Mesodermal cell (in vitro differentiated cells): ENCODE measurements at regions not wholly inside any gene's neighbourhood (a gene's known extent, or its start where the extent isn't known, plus 50 kb on each side); places are given as distances from the start of the nearest gene placed in this dataset.

Experiments
- H3K27ac ChIP-seq: 2 replicates; pipeline ENCODE4 v1.7.0; 2013; ENCODE audit warnings: mild to moderate bottlenecking, low read depth, low read length, moderate library complexity; ENCODE audit not compliant: severe bottlenecking
- H3K36me3 ChIP-seq: 2 replicates; pipeline ENCODE4 v1.7.1; 2013; ENCODE audit warnings: mild to moderate bottlenecking, low read length, moderate library complexity; ENCODE audit not compliant: control insufficient read depth, insufficient read depth
- H3K4me1 ChIP-seq: one replicate; pipeline ENCODE4 v1.7.1; 2013; ENCODE audit warnings: mild to moderate bottlenecking, low read length; ENCODE audit not compliant: insufficient read depth, control insufficient read depth, poor library complexity, severe bottlenecking
- H3K4me3 ChIP-seq: 2 replicates; pipeline ENCODE4 v1.7.0; 2013; ENCODE audit warnings: low read length, control low read depth, mild to moderate bottlenecking; ENCODE audit not compliant: insufficient read depth, poor library complexity, severe bottlenecking; ENCODE audit errors: extremely low read depth
- H3K9me3 ChIP-seq: 2 replicates; pipeline ENCODE4 v1.7.1; 2013; ENCODE audit warnings: mild to moderate bottlenecking, low read length, moderate library complexity; ENCODE audit not compliant: control insufficient read depth
- WGBS, 2 experiments: methylation state at CpG; one replicate each; pipeline ENCODE4 v1.1.5; 2013; ENCODE audit warnings: missing lambda C conversion rate in 2 of 2; ENCODE audit not compliant: insufficient coverage in 2 of 2; 5-methylcytosine and 5-hydroxymethylcytosine counted together

DNA sequence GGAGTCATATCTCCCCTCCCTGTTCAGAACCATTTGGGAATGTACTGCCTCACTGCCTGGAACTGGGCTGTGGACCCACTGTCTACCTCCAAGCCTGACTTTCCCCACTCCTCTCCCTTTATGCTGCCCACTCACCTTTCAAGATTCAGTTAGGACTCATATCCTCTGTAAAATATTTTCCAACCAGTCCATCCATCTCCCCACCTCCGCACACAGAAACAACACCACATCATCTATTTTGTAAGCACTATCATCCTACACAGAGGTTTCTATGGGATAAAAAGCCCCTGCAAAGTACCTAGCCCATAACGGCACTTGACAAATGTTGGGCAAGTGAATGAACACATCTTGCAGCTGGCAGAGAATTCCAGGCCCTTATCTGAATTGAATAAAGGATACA is 250.8 kb downstream of the ANAPC1 start:
- 92 to 100% methylated on average over 1 to 2 of the region's 2 CpGs for WGBS, 2 experiments

DNA sequence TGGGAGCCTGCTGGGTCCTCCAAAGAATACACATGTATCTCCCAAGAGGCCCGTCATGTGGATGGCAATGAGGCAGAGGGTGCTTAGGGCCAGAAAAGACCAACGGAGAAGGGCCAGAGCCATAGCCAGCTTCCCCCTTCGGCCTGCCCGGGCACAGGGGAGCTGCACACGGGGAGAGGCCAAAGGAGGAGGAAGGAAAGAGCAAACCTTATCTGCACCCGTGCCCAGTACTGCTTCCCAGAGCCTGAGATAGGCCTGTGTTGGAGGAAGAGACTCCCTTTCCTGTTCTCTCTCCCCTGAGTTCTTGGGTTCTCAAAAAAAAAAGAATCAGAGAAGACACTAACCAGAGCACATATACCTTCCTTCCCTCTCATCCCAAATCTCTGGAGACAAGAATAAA is 250.3 kb downstream of the ANAPC1 start:
- Histone ChIP-seq H3K36me3 (no peaks in the 10 kb centered on the region), H3K4me3 (no peak overlapping the region), H3K4me1 (no peaks in the 10 kb centered on the region), H3K27ac (peak overlapping the region; percentile 26), H3K9me3 (no peaks in the 10 kb centered on the region)
- 81 to 84% methylated on average over 4 to 5 of the region's 6 CpGs for WGBS, 2 experiments

More for the DNA sequence above, 250.8 kb downstream of the ANAPC1 start:
- Histone ChIP-seq H3K4me3 (no peak overlapping the region), H3K9me3 (no peaks in the 10 kb centered on the region), H3K36me3 (no peaks in the 10 kb centered on the region), H3K4me1 (no peaks in the 10 kb centered on the region), H3K27ac (no peak overlapping the region)

DNA sequence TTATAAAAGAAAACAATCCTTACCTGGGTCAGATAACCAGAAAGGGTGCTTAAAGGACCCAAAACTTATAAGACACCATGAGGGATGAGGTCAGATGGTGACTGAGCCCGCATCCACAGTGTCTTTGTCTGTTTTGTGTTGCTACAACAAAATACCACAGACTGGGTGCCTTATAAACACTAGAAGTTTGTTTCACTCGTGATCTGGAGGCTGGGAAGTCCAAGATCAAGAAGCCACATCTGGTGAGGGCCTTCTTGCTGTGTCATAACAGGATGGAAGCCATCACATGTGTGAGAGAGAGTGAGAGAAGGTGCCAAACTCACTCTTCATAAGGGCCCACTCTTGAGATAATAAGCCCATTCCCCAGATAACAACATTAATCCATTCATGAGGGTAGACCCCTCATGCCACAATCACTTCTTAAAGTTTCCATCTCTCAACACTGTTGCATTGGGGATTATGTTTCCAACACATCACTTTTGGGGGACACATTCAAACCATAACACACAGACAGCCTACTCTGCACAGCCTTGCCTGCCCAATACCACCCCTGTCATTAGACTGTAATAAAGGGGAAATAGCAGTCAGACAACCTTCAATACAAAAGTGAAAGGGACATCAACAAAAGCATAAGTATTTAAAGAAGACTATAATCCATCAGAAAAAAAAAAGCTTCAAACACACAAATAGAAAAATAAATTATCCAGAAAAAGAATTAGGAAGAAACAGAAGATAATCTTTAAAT is 249.8 kb downstream of the ANAPC1 start:
- H3K36me3 ChIP-seq: no peaks in the 10 kb centered on the region
- H3K9me3 ChIP-seq: no peaks in the 10 kb centered on the region
- 100% methylated on average over 1 of the region's 2 CpGs for WGBS, 2 experiments
- no peak overlapping the region for H3K4me3 ChIP-seq
- no peaks in the 10 kb centered on the region for H3K4me1 ChIP-seq
- peak overlapping the region; percentile 26 for H3K27ac ChIP-seq

DNA sequence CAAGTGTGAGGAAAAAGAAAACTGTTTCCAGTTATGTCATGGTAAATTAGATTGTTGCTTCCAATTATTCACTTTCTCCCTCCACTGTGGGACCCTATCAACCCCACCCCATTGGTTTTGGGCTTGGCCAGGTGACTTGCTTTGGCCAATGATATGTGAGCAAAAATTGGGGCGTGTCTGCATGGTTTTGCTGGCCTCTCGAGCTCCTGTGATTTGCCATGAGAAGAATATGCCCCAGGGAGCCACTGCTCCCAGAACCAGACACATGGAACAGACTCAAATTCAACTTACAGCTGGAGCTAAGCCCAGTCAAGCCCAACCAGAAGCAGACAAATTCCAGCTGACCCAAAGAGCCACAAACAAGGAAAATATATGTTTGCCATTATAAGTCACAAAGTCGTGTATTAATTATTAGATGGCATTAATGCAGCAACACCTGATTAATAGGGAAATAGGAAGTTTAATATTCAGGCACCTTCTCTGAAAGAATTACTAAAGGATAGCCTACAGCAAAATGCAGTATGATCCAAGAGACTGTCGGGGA is 248.9 kb downstream of the ANAPC1 start:
- WGBS, 2 experiments: 88 to 100% methylated on average over 1 to 2 of the region's 4 CpGs
- Histone ChIP-seq H3K4me1 (no peaks in the 10 kb centered on the region), H3K9me3 (no peaks in the 10 kb centered on the region), H3K36me3 (no peaks in the 10 kb centered on the region), H3K4me3 (no peak overlapping the region), H3K27ac (no peak overlapping the region)

DNA sequence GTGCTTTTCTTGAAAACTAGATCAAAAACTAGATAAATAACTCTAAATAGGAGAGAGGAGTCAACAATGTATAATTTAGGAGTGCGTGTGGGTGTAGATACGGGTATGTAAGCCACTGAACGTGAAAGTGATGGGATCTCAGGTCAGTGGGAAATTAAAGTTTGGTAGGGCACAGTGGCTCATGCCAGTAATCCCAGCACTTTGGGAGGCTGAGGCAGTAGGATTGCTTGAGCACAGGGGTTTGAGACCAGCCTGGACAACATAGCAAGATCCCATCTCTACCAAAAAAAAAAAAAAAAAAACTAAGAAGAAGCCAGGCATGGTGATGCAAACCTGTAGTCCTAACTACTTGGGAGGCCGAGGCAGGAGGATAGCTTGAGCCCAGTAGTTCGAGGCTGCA is 247.1 kb downstream of the ANAPC1 start:
- 98 to 100% methylated on average over 3 to 5 of the region's 5 CpGs for WGBS, 2 experiments
- no peak overlapping the region for H3K27ac ChIP-seq
- H3K4me3 ChIP-seq: no peak overlapping the region
- no peaks in the 10 kb centered on the region for H3K36me3 ChIP-seq
- H3K4me1 ChIP-seq: no peaks in the 10 kb centered on the region
- H3K9me3 ChIP-seq: no peaks in the 10 kb centered on the region

DNA sequence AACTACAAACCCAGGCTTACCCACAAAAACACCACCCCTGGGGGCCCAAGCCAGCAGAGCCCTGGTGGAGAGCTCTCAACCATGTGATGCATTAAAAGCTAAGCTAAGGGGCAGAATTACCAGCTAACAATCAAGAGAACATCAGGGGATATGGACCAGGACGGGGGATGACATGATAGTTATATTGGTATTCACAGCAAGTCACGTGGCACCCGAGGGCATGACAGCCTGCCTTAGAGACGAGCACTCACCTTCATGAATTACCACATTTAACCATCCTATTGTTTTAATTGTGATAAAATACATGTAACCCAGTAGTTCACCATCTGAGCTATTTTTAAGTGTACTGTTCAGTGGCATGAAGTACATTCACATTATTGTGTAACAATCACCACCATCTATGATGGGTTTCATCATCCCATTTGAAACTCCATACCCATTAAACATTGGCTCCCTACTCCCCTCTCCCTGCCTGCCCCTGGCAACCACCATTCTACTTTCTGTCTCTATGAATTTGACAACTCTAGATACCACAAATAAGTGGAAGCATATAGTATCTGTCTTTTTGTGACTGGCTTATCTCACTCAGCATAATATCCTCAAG is 245.6 kb downstream of the ANAPC1 start:
- WGBS, 2 experiments: no CpG with 5 or more reads among the region's 4 CpGs
- no peaks in the 10 kb centered on the region for H3K4me1 ChIP-seq
- no peaks in the 10 kb centered on the region for H3K36me3 ChIP-seq

DNA sequence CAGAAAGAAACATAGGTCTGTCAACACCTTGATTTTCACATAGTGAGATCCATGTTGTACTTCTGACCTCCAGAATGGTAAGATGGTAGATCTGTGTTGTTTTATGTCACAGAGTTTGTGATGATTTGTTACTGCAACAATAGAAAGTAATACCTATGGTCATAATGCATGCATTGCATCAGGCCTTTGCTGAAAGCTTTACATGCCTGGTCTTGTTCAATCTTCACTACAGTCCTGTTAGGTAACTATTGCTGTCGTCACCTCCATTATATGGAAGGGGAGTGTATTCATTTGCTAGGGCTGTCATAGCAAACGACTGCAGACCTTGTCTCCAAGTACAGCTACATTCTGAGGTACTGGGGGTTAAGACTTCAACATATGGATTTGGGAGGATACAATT is 243.5 kb downstream of the ANAPC1 start:
- H3K9me3 ChIP-seq: no peaks in the 10 kb centered on the region
- no peak overlapping the region for H3K27ac ChIP-seq
- no peaks in the 10 kb centered on the region for H3K36me3 ChIP-seq
- WGBS, 2 experiments: 88% methylated on average over 1 of the region's 2 CpGs; no CpG with 5 or more reads in 1 of the 2 experiments
- no peaks in the 10 kb centered on the region for H3K4me1 ChIP-seq
- H3K4me3 ChIP-seq: no peak overlapping the region

More for the DNA sequence above, 245.6 kb downstream of the ANAPC1 start:
- no peak overlapping the region for H3K27ac ChIP-seq
- H3K9me3 ChIP-seq: no peaks in the 10 kb centered on the region
- H3K4me3 ChIP-seq: no peak overlapping the region

DNA sequence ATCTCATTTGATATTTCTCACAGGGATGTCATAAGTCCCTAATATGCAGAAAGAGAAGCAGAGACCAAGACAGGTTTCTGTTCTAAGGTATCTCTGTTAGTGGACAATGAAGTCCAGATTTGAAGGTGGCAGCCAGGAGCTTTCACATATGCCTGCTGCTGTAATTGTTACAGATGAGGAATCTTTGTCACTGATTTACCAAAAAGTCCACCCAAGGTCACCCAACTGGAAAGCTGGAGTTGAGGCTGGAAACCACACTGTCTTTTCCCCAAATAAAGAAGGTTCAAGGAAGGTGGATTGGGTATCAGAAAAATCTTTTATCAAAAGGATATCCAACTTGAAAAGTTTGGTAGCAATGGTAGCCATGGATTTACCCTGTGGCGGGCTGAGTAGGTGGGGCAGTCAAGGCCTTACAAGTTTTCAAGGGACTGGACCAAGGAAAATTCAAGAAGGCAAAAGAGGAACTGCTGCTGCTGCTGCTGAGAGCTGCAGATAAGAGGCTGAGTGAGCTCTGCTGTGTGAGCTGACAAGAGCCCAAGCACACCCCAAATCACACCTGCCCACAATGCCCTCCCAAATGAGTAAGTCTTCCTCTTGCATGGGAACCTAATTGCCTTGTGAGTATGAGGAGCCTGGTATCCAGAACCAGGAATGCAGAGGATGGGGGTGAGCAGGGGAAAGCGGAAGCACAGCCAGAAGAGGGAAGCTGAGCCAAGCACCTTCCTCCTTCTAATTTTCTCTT is 241.2 kb downstream of the ANAPC1 start:
- WGBS, 2 experiments: 90 to 94% methylated on average over 2 of the region's 2 CpGs
- Histone ChIP-seq H3K4me1 (no peaks in the 10 kb centered on the region), H3K4me3 (no peak overlapping the region), H3K36me3 (no peaks in the 10 kb centered on the region), H3K9me3 (no peaks in the 10 kb centered on the region), H3K27ac (no peak overlapping the region)

DNA sequence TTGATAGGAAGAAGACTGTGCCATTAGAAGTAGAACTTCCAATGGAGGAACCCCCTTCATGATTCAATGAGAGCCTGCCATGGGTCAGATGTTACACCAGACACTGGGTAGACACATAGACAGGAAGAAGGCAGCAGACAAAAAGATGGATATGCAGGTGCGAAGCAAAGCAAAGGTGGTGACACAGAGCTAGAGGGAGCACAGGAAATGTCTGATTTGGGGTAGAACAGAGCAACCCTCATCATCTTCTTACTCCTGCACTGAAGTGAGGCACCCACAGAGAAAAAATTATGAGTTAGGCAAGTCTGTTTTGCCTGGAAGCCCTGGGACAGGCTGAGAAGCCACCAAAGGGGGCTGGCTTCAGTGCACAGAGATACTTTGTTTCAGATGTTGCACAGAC is 240.2 kb downstream of the ANAPC1 start:
- Histone ChIP-seq H3K4me3 (no peak overlapping the region), H3K4me1 (no peaks in the 10 kb centered on the region), H3K36me3 (no peaks in the 10 kb centered on the region), H3K27ac (no peak overlapping the region), H3K9me3 (no peaks in the 10 kb centered on the region)
- 100% methylated on average over 1 of the region's 1 CpG; no CpG with 5 or more reads in 1 of the 2 experiments for whole genome bisulfite sequencing, 2 experiments

DNA sequence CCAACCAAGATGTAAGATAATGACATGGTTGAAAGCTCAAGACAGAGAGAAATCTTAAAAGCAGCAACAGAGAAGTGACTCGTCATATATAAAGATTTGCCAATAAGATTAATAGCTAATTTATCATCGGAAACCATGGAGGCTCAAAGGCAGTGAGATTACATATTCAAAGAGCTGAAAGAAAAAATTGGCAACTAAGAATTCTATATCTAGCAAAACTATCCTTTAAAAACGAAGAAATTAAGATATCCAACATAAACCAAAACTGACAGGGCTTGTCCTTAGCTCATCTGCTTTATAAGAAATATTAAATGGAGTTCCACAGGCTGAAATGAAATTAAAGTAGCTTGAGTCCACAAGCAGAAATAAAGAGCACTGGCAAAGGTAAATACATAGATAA is 236.6 kb downstream of the ANAPC1 start:
- Histone ChIP-seq H3K4me1 (no peaks in the 10 kb centered on the region), H3K27ac (no peak overlapping the region), H3K9me3 (no peaks in the 10 kb centered on the region), H3K36me3 (no peaks in the 10 kb centered on the region), H3K4me3 (no peak overlapping the region)
- no CpG with 5 or more reads among the region's 3 CpGs for WGBS, 2 experiments
